Heart right ventricle (tissue), 16 donors: ENCODE measurements at regions not wholly inside any gene's neighbourhood (a gene's known extent, or its start where the extent isn't known, plus 50 kb on each side); places are given as distances from the start of the nearest gene placed in this dataset.

ENCODE experiments used
- ATAC-seq, 8 donors: fragments of 200-7000 bp; cut with Tn5 transposase; one replicate each; pipeline ENCODE4 v1.9.1; 2020; ENCODE audit warnings: mild to moderate bottlenecking in 8 of 8, moderate library complexity in 8 of 8, moderate number of reproducible peaks in 1 of 8
- DNase-seq, 2 donors: peaks; one replicate each; pipeline ENCODE4 v3.0.0-alpha.2; 2020
- H3K27ac ChIP-seq, 10 donors: fragments of 200-600 bp; sonication (generic) in 2 of 10; one replicate each; pipeline versions ENCODE4 v1.5.0 to v1.8.0; 2020 to 2022; ENCODE audit warnings: mild to moderate bottlenecking in 3 of 10
- H3K27me3 ChIP-seq, 7 donors: fragments of 200-600 bp; one replicate each; pipeline ENCODE4 v1.8.0; 2021 to 2022; ENCODE audit warnings: mild to moderate bottlenecking in 2 of 7
- H3K36me3 ChIP-seq, 9 donors: fragments of 200-600 bp; sonication (generic) in 1 of 9; one replicate each; pipeline versions ENCODE4 v1.5.0 to v1.8.0; 2020 to 2022; ENCODE audit warnings: mild to moderate bottlenecking in 2 of 9
- H3K4me1 ChIP-seq, 9 donors: fragments of 200-600 bp; sonication (generic) in 1 of 9; one replicate each; pipeline versions ENCODE4 v1.5.0 to v1.8.0; 2020 to 2022; ENCODE audit warnings: mild to moderate bottlenecking in 4 of 9
- H3K4me3 ChIP-seq, 10 donors: fragments of 200-600 bp; sonication (generic) in 2 of 10; one replicate each; pipeline versions ENCODE4 v1.5.0 to v1.8.0; 2020 to 2022; ENCODE audit warnings: mild to moderate bottlenecking in 7 of 10, moderate library complexity in 2 of 10
- H3K9me3 ChIP-seq, 11 donors: fragments of 200-600 bp in 10 of 11; sonication (generic) in 2 of 11; one replicate each; pipeline versions ENCODE4 v1.5.0 to v1.8.0; 2013 to 2022; ENCODE audit warnings: mild to moderate bottlenecking in 2 of 11, control low read depth in 1 of 11, moderate library complexity in 1 of 11
- CTCF ChIP-seq, 9 donors: fragments of 200-600 bp; sonication (generic) in 2 of 9; IDR thresholded peaks; one replicate each; pipeline versions ENCODE4 v1.5.0 to v1.8.0; 2021 to 2022; ENCODE audit warnings: antibody characterized with exemption in 9 of 9, mild to moderate bottlenecking in 5 of 9, moderate library complexity in 1 of 9
- WGBS, 2 donors: extraction: QIAGEN DNeasy Blood & Tissue Kit; methylation state at CpG; one replicate each; pipeline ENCODE4 v1.1.7; 2013; ENCODE audit warnings: inconsistent platforms in 1 of 2; 5-methylcytosine and 5-hydroxymethylcytosine counted together
- intact Hi-C, 10 donors: fragments of 100-400 bp; cut with DNase I; formaldehyde crosslinking; loops; one replicate each; pipeline versions ENCODE4 v1.11.1 to v1.14.2; 2022
- donor health status: Arrhythmogenic right ventricular cardiomyopathy.
- donor health status: ischemic (EF 13 %, LVEDD 7.1; RV severe dilation, severe dysfunction).
- donor health status: healthy with polysubstance abuse.
- donor health status: DM: no; HTN: yes; CAD: no.
- donor health status: DM: no; HTN: no; CAD: no.
- donor health status: ischemic (EF 25% LVEDD 6.9; RV normal size, moderate dysfunction).
- donor health status: ischemic (EF 25% LVEDD 5.7; RV mildly dilated, moderate dysfunction).
- donor health status: healthy.
- donor health status: DM: yes; HTN: yes; CAD: no.
- donor health status: Ischemic cardiomyopathy.
- donor health status: ischemic (EF 35%, LVEDD 5.7; RV mildly dilated, moderate dysfunction).
- donor health status: nonischemic (EF 11% LVEDD 7.7; RV severe dilation, severe dysfunction).
- donor health status: DM: yes; HTN: yes; CAD: no.
- donor health status: PGD.
- donor health status: ischemic (EF 29% LVEDD 5.4; RV normal size, mild dysfunction).
- donor health status: nonischemic (EF 23%, LVEDD 6.1; RV moderate dilation, normal function).

DNA sequence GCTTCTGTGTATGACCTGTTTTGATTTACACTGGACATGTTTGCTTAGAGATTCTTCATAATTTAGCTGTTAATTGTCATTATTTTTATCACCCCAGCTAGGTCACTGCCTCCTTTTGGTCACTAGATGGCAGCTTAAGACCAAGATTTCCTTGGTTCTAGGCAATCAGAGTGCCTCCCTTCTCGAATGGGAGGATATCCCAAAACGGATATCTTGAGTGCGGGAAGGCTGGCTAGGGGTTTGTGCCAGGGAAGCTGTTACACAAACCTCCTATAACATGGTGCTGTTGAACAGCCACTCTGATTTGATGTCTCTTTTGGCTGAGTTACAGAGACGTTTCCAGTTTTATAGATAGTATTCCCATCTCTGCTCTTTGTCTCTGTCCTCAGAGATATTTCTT is 283.5 kb downstream of the S1PR1 start:
- DNase-seq: peak in 1 of 2 donors; percentile 7
- H3K27ac ChIP-seq: no peak overlapping the region
- no peaks in the 10 kb centered on the region for H3K27me3 ChIP-seq
- no peaks in the 10 kb centered on the region for H3K36me3 ChIP-seq
- intact Hi-C loops: no loop called here
- H3K4me3 ChIP-seq: no peak overlapping the region
- H3K9me3 ChIP-seq: peaks cover 0 to 22% (median 0%) of the 10 kb centered on the region in 11 donors
- peak in 8 of 9 donors; percentile 36 to 68 (median 64) for TF ChIP-seq CTCF (IDR thresholded peaks at IDR 0.05)
- whole genome bisulfite sequencing, 2 donors: 2% methylated on average over 4 of the region's 4 CpGs
- peak in 3 of 8 donors; percentile 57 to 69 (median 67) for ATAC-seq
- H3K4me1 ChIP-seq: no peaks in the 10 kb centered on the region

DNA sequence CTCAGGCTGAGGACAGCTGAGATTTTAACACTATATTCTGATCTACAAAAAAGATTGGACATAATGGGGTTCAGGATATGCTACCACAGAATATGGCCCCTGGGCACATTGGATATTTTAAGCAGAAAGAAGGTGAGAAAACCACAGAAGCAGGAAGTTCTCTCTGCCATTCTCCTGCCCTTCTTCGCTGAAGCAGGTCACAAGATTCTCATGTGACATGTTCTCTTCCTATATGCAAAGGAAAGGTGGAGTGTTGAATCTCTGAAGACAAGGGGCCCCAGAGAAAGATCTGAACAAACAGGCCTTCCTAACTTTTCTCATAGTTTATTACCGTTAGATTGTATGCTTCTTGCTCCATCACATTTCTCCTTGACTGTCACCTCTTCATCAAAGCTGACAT is 285.7 kb downstream of the S1PR1 start:
- 87 to 92% methylated on average over 2 of the region's 2 CpGs for WGBS, 2 donors
- intact Hi-C loops: no loop called here
- Histone ChIP-seq H3K27ac (no peak overlapping the region), H3K4me3 (no peak overlapping the region), H3K9me3 (peaks cover 0 to 7% (median 0%) of the 10 kb centered on the region in 11 donors), H3K4me1 (no peaks in the 10 kb centered on the region), H3K36me3 (no peaks in the 10 kb centered on the region), H3K27me3 (no peaks in the 10 kb centered on the region)
- TF ChIP-seq CTCF (IDR thresholded peaks at IDR 0.05): no peak
- no peak for ATAC-seq
- DNase-seq: no peak

DNA sequence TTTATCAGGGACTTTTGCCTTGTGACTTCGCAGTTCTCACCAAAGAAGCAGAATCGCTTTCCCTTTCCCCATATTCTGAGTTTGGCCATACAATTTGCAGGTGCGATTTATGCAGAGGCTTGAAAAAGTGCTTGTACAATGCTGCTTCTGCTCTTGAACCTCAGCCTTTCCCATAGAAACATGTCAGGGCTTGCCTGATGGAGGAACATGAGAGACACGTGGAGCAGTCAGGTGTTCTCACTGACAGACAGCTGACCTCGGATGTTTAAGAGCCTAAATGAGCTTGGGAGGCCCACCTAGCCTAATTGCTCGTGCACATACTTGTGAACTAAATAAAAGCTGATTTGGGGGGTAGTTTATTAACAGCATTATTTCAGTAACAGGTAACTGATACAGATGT is 290.0 kb downstream of the S1PR1 start:
- ATAC-seq: no peak
- H3K4me3 ChIP-seq: no peak overlapping the region
- 58 to 60% methylated on average over 6 of the region's 6 CpGs for WGBS, 2 donors
- H3K4me1 ChIP-seq: no peaks in the 10 kb centered on the region
- no peak for DNase-seq
- H3K27ac ChIP-seq: no peak overlapping the region
- no peaks in the 10 kb centered on the region for H3K36me3 ChIP-seq
- H3K27me3 ChIP-seq: peaks cover 0 to 7% (median 0%) of the 10 kb centered on the region in 7 donors
- no peak for TF ChIP-seq CTCF (IDR thresholded peaks at IDR 0.05)
- H3K9me3 ChIP-seq: peaks cover 0 to 4% (median 0%) of the 10 kb centered on the region in 11 donors
- intact Hi-C loops: no loop called here

- Histone ChIP-seq H3K4me3 (no peak overlapping the region), H3K27me3 (peaks cover 0 to 7% (median 0%) of the 10 kb centered on the region in 7 donors), H3K9me3 (peaks cover 0 to 6% (median 0%) of the 10 kb centered on the region in 11 donors), H3K27ac (no peak overlapping the region), H3K4me1 (no peaks in the 10 kb centered on the region), H3K36me3 (no peaks in the 10 kb centered on the region)
- WGBS, 2 donors: 27 to 39% methylated on average over 1 of the region's 1 CpG
- ATAC-seq (no peak), DNase-seq (no peak)
- TF ChIP-seq CTCF (IDR thresholded peaks at IDR 0.05): no peak
- intact Hi-C loops: no loop called here
These were observed 295.6 kb downstream of the S1PR1 start for GRCh38 chr1:101532377-101532776.
